DMS114 treated with DMSO at 0.1 percent for 48 hours (cell line): ENCODE measurements at regions not wholly inside any gene's neighbourhood (a gene's known extent, or its start where the extent isn't known, plus 50 kb on each side); places are given as distances from the start of the nearest gene placed in this dataset.

Source experiments
- DNase-seq: peaks from one replicate; lab custom pipeline; 2025; ENCODE audit not compliant: unreplicated experiment; lab: John Stamatoyannopoulos, UW

GRCh38 chr6:2505624-2506023 is 245.1 kb downstream of the MYLK4 start:
- no peak for DNase-seq

GRCh38 chr6:2504495-2505064 is 246.1 kb downstream of the MYLK4 start:
- DNase-seq = no peak

- DNase-seq = no peak
These were observed 246.8 kb downstream of the MYLK4 start for GRCh38 chr6:2503816-2504494.

- DNase-seq = no peak
These were observed 247.6 kb downstream of the MYLK4 start for GRCh38 chr6:2502998-2503674.

GRCh38 chr6:2502096-2502997 is 248.4 kb downstream of the MYLK4 start:
- DNase-seq = no peak

GRCh38 chr6:2497922-2498623 is 252.6 kb downstream of the MYLK4 start:
- DNase-seq = no peak

GRCh38 chr6:2496291-2496690 is 250.9 kb upstream of the GMDS start:
- no peak for DNase-seq

- DNase-seq = no peak
These were observed 247.5 kb upstream of the GMDS start for GRCh38 chr6:2492686-2493523.

- no peak for DNase-seq
These were observed 245.7 kb upstream of the GMDS start for GRCh38 chr6:2491137-2491536.

- DNase-seq = no peak
These were observed 243.2 kb upstream of the GMDS start for GRCh38 chr6:2488578-2488977.

- no peak for DNase-seq
These were observed 239.7 kb upstream of the GMDS start for GRCh38 chr6:2485116-2485515.

GRCh38 chr6:2482773-2483172 is 237.4 kb upstream of the GMDS start:
- no peak for DNase-seq

- no peak for DNase-seq
These were observed 235.9 kb upstream of the GMDS start for GRCh38 chr6:2481307-2481706.

GRCh38 chr6:2480267-2480966 is 235.0 kb upstream of the GMDS start:
- DNase-seq = no peak

GRCh38 chr6:2478200-2478599 is 232.8 kb upstream of the GMDS start:
- no peak for DNase-seq

- no peak for DNase-seq
These were observed 232.3 kb upstream of the GMDS start for GRCh38 chr6:2477666-2478065.

GRCh38 chr6:2477250-2477649 is 231.8 kb upstream of the GMDS start:
- no peak for DNase-seq

GRCh38 chr6:2476376-2476775 is 231.0 kb upstream of the GMDS start:
- DNase-seq = no peak

- DNase-seq = no peak
These were observed 226.1 kb upstream of the GMDS start for GRCh38 chr6:2471472-2471871.
